C4-2B (cell line): ENCODE measurements at regions not wholly inside any gene's neighbourhood (a gene's known extent, or its start where the extent isn't known, plus 50 kb on each side); places are given as distances from the start of the nearest gene placed in this dataset.

Source experiments
- ZFX ChIP-seq: fragments of 450-650 bp; IDR thresholded peaks from 2 replicates; pipeline ENCODE4 v1.6.1; 2017
- TF ChIP-seq, protein P1 (sequence below): fragments of 450-650 bp; conservative IDR thresholded peaks from 2 replicates; pipeline ENCODE4 v1.5.1; 2017; ENCODE audit warnings: mild to moderate bottlenecking

DNA sequence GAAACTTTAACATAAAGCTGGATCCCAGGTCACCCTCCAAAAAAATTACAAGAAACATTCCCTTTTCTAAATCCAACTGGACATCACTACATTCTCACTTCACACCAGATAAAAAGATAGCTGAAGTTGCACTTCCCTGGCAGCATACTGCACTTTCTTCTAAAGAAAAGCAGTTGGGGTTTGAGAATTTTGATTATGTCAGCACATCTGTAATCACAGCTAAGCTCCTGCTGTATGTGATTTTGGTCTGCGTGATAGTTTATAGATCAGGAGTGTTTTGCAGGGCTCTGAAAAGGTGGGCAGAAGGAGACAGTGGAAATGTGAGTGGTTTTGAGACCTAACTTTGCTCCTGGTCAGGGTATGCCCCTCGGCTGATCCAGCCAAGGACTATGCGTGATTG, 199.1 kb upstream of the AKR1E2 start:
- TF ChIP-seq, protein P1, sequence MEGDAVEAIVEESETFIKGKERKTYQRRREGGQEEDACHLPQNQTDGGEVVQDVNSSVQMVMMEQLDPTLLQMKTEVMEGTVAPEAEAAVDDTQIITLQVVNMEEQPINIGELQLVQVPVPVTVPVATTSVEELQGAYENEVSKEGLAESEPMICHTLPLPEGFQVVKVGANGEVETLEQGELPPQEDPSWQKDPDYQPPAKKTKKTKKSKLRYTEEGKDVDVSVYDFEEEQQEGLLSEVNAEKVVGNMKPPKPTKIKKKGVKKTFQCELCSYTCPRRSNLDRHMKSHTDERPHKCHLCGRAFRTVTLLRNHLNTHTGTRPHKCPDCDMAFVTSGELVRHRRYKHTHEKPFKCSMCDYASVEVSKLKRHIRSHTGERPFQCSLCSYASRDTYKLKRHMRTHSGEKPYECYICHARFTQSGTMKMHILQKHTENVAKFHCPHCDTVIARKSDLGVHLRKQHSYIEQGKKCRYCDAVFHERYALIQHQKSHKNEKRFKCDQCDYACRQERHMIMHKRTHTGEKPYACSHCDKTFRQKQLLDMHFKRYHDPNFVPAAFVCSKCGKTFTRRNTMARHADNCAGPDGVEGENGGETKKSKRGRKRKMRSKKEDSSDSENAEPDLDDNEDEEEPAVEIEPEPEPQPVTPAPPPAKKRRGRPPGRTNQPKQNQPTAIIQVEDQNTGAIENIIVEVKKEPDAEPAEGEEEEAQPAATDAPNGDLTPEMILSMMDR, result no peak
- no peak for TF ChIP-seq ZFX
